NCI-H1048 (cell line): ENCODE measurements at regions not wholly inside any gene's neighbourhood (a gene's known extent, or its start where the extent isn't known, plus 50 kb on each side); places are given as distances from the start of the nearest gene placed in this dataset.

ENCODE experiments used
- DNase-seq: peaks from one replicate; lab custom pipeline; 2025; lab: John Stamatoyannopoulos, UW

DNA sequence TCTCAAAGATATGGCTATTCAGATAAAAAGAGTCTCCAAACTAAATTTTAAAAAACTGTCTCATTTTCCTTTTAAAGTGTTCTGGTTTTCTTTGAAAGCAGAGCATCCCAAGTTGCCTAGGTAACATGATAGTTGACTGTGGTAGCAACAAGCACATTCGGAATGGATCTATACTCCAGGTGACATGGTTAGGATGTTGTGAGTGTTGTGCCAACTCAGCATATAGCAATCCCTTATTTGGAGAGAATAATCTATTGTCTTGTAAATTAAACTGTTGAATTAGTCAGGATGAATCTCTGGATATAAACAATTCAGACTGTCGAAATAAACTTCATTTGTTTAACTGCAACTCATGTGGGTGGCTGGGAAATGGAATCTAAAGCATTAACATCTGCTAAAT lies 418.6 kb downstream of the TUSC7 start:
- DNase-seq = no peak

DNA sequence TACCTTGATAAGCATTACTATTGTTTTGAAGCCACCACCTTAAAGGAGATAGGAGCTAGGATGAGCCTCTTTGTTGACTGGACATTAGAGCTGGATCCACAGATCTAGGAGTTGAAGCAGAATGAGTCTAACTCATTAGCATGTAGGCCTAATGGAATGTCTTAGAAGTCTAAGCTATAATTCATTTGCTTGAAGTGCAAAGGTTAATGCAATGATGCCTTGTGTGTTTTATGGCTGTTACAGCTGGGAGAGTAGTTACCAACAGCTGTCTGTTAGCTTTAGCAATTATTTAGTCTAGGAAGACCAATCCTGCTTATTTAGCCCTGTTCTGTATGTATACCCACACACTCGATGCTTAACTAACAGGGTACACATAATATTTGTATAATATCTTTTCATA lies 419.3 kb downstream of the TUSC7 start:
- DNase-seq = no peak

- DNase-seq = no peak
Observed at GRCh38 chr3:117129516-117129915, 419.9 kb downstream of the TUSC7 start.

DNA sequence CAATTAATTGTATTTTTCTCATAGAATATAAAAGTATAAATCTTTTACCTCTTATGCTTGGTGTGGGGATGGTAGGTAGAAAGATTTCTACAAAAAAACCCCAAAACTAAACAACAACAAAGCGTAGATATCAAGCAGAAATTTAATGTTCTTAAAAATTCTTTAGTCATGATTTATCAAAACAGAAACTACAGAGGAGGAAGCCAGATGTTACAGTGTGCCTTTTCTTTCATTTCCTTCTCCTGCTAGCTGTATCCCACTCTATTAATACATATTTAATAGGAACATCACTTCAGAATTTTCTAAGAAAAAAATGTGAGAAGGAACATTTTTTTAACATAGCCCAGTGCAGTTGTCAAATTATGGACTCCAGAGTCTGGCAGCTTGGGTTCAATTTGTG lies 420.6 kb downstream of the TUSC7 start:
- no peak for DNase-seq

GRCh38 chr3:117131259-117131658 lies 421.7 kb downstream of the TUSC7 start:
- DNase-seq = no peak

- no peak for DNase-seq
Observed at GRCh38 chr3:117133066-117133465, 423.5 kb downstream of the TUSC7 start.

GRCh38 chr3:117135207-117135606 lies 425.6 kb downstream of the TUSC7 start:
- no peak for DNase-seq

DNA sequence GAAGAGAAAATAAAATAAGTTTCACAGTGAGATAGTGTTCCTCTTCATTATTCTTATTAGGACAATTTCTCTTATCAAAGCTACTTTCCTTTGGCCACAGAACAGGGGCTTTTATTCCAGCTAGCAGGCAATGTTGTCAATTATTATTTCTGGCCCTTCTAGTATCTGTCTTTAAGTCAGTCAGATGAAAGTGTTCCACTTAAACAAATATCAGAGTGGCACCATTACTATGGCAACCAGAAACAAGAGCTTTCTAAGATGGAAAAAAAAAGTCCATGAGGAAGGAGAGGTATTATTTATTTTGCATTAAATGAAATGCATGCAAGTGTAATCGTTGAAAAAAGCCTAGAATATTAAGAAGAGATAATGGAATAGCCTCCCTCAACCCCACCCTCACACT lies 426.4 kb downstream of the TUSC7 start:
- DNase-seq = no peak

DNA sequence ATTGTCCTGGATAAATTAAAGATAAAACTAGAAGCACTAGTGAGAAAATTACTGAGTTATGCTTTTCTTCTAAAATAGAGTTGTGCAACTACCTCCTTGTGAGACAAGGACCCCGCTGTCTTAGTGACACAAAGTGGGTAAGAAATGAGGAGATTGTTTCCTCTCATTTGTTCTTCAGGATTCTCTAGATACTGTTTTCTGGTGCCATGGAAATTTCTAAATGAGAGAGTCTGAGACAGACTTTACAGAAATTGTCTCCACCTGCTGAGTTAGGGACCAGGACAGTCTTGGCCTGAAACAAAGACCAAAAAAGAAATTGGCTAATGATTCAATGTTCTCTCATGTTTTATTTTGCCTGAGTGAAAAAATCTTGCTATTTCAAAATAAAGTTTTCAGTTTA lies 427.5 kb downstream of the TUSC7 start:
- no peak for DNase-seq

DNA sequence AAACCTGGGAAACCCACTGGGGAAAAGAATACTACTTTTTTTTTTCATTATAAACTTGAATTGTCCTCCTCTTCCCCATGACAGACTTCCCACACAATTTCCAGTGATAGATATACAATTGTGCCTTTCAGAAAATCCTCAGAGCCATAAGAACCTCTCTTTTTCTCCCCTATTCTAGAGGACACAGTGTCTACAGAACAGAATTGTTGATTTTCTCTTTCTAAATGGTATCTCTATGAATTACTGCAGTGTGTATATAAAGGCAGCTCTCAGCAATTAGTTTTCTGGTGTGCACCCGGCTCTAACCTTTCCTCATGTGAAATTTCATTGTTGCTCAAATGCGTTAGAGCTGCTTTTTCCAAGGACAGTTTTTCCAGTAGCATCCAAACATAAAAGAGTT lies 430.1 kb downstream of the TUSC7 start:
- DNase-seq = no peak

DNA sequence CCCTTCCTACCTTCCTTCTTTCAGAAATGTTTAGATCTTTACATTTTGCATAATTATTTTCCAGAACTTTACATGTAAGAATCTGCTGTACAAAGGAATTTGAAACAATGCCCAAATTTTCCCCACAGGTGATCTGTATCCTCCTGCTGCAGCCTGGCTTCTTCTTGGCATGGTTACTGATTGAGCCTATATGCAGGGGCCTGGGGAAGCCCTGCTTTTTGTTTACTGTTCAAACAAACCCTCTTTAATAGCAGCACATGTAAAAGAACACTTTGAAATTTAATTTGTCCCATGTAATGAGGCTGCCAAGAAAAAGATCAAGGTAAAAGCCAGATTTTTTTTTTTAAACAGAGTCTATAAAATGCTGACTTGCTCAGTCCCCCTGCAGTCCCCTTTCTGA lies 432.2 kb downstream of the TUSC7 start:
- no peak for DNase-seq

- DNase-seq = no peak
Observed at GRCh38 chr3:117144853-117145252, 435.3 kb downstream of the TUSC7 start.

DNA sequence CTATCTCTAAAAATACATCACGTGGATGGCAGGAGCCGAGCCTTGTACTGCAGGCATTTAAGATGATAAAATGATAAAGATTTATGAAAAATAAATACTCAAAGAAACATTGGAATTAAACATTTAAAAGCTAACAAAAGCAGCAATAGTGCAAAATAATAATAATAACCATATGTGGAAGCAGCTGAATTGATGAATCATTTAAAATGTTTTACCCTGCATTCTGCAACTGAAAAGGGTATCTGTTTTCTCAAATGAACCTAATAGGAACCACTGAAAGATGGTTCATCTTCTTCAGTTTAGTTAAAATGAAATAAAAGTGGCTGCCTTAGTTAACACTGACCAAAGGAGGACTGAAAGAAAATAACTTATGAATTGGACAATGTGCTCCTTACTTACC lies 436.1 kb downstream of the TUSC7 start:
- DNase-seq = no peak

GRCh38 chr3:117146571-117146970 lies 437.0 kb downstream of the TUSC7 start:
- no peak for DNase-seq

DNA sequence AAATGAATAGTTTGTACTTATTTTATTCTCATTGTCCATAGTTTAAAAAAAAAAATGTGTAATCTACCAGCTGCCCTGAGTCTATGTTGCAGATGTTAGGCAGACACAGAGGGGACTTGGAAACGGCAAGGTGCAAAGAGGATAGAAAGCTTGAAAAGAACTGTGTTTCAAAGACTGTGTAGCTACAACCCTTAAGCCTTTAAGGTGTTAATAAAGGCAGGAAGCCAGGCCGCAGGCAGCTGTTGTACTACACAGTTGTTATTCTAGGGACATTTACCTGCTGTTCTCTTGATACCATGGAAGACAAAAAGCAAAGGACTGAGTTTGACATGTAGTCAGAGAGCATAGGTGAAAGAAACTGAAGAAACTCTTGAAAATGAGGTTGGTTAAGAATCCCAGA lies 440.0 kb downstream of the TUSC7 start:
- DNase-seq = no peak

- no peak for DNase-seq
Observed at GRCh38 chr3:117150628-117151027, 441.0 kb downstream of the TUSC7 start.

DNA sequence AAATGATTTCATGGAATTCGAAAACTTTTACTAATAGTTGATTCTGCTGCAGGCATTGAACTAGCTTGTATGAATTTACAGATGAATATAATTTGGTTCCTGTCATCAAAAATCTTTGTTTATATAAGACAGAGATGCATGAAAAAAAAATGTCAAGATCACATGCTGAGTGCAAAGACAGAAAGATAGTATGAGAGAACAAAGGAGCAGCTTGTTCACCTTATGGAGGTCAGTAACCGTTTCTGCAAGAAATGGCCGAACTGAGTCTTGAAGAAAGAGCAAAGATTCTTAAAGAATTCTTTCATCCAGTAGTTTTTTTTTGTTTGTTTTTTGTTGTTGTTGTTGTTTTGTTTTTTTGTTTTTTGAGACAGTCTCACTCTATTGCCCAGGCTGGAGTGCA lies 450.6 kb downstream of the TUSC7 start:
- no peak for DNase-seq

DNA sequence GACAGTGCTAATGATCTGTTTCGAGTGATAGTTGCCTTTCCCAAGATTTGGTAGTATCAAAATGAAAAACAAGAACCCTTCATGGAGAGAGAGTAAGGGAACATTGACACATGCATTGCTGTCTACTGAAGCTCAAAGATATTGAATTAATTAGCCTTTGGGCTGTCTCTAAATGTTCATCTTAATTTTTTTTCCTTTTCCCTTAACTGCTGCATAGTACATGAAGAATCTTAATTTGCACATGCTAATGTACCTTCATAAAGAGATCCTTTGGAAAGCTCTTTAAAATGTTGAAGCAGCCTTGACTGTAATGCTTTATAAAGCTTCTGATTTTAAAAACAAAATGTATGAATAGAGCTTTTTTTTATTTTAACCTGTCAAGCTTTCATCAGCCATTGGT lies 452.2 kb downstream of the TUSC7 start:
- DNase-seq = no peak

GRCh38 chr3:117165176-117165575 lies 455.6 kb downstream of the TUSC7 start:
- DNase-seq = no peak

DNA sequence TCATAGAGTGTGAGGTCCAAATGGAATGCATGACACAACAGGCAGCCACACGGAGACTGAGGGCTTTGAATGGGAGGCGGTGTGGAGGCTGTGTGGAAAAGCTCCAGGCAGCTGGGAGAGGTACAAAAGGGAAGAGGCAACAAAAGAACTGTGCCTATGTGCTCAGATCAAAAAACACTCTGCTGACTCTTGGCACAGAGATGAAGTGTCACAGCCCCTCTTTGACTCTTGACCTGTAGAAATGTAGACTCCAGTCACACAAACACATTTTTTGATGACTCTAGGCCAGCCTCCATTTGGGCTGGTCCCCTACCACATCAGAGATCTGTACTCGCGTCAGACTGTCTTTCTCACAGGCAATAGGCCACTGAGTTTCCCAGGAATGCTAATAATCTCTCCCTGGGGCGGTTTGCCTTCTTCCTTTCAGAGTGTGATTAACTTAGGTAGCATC lies 456.0 kb downstream of the TUSC7 start:
- DNase-seq = no peak

- DNase-seq = no peak
Observed at GRCh38 chr3:117168896-117169295, 459.3 kb downstream of the TUSC7 start.

DNA sequence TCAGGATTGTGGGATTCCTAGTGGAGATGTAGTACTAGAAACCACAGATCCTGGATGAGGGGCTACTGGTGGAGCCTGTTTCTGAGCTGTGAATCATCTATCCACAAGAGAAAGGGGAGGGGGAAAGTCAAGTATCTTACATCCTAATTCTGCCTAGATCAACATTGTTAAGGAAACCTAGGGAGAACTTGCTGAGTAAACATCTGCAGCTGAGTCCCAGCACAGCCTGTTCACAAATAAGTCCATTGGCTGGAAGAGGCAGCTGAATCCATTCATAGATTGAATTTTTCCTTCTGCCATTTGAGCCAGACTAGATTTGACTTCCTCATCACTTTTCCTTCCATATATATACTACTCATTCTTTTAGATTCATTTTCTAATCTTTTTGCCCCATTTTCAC lies 460.5 kb downstream of the TUSC7 start:
- DNase-seq = no peak

GRCh38 chr3:117171124-117171523 lies 461.5 kb downstream of the TUSC7 start:
- no peak for DNase-seq

DNA sequence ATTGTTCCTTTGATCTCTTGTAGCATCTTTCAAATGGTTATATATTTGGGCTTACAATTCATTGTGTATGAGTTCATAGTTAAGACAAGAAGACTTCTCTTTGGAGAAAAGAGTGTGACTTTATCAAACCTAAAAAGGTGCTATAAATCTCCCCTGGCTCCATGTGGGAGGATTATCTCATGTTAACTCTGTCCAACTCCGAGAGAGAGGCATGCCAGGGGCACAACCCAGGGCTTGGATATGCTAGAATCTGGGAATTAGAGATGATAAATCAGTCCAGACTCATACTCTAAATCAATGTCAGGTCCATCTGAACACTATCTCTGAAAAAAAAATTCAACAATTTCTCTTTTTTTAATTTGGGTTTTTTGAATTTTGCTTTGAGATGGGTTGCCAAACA lies 462.8 kb downstream of the TUSC7 start:
- DNase-seq = no peak

GRCh38 chr3:117181222-117181621 lies 471.6 kb downstream of the TUSC7 start:
- DNase-seq = no peak
